IMR-90 (cell line): ENCODE measurements at regions not wholly inside any gene's neighbourhood (a gene's known extent, or its start where the extent isn't known, plus 50 kb on each side); places are given as distances from the start of the nearest gene placed in this dataset.

Experiments
- ATAC-seq: fragments of 200-7000 bp; cut with Tn5 transposase; 2 replicates; pipeline ENCODE4 v1.9.1; 2020; ENCODE audit warnings: low read depth, mild to moderate bottlenecking, moderate library complexity
- BruUV-seq: library from RNA; stranded (reverse); fragments of 400-500 nt; replicated peaks from 2 replicates; lab custom pipeline; 2021; lab: Mats Ljungman, UMichigan
- CTCF ChIA-PET: fragments of 300-600 bp; formaldehyde crosslinking; extraction: SDS; loops from one replicate; lab custom pipeline; 2021; ENCODE audit warnings: antibody characterized with exemption; lab: Yijun Ruan, JAX
- POLR2A ChIA-PET: fragments of 300-600 bp; sonication (Branson Sonifier 250); formaldehyde crosslinking; loops from one replicate; lab custom pipeline; 2022; ENCODE audit warnings: antibody characterized with exemption; ENCODE audit not compliant: unreplicated experiment; lab: Charles Lee
- DNase-seq: peaks from one replicate; pipeline ENCODE4 v3.0.0; 2013
- H2AFZ ChIP-seq: replicated peaks from 2 replicates; pipeline ENCODE3; 2013; ENCODE audit warnings: low read length, mild to moderate bottlenecking; ENCODE audit not compliant: poor library complexity
- H2AK5ac ChIP-seq: 2 replicates; pipeline ENCODE4 v1.6.1; 2013; ENCODE audit warnings: low read depth, low read length, inconsistent platforms
- H2AK9ac ChIP-seq: replicated peaks from 2 replicates; pipeline ENCODE3; 2013; ENCODE audit warnings: mild to moderate bottlenecking, low read depth, low read length, moderate library complexity; ENCODE audit not compliant: poor library complexity
- H2BK120ac ChIP-seq: 2 replicates; pipeline ENCODE4 v1.6.1; 2013; ENCODE audit warnings: low read depth, low read length, inconsistent platforms
- H2BK15ac ChIP-seq: 3 replicates; pipeline ENCODE4 v1.6.1; 2013; ENCODE audit warnings: low read depth, low read length, inconsistent platforms
- H2BK20ac ChIP-seq: 2 replicates; pipeline ENCODE4 v1.6.1; 2013; ENCODE audit warnings: low read depth, mild to moderate bottlenecking, inconsistent platforms, low read length, moderate library complexity
- H2BK5ac ChIP-seq: 2 replicates; pipeline ENCODE4 v1.6.1; 2013; ENCODE audit warnings: mild to moderate bottlenecking, low read depth, low read length, inconsistent platforms; ENCODE audit not compliant: poor library complexity, severe bottlenecking
- H3K14ac ChIP-seq: replicated peaks from 2 replicates; pipeline ENCODE4 v1.6.1; 2013; ENCODE audit warnings: low read depth, low read length, inconsistent platforms
- H3K18ac ChIP-seq: 2 replicates; pipeline ENCODE4 v1.6.1; 2013; ENCODE audit warnings: low read depth, low read length, control low read depth
- H3K23ac ChIP-seq: 2 replicates; pipeline ENCODE4 v1.6.1; 2013; ENCODE audit warnings: low read depth, low read length, inconsistent platforms
- H3K27ac ChIP-seq: 2 replicates; pipeline ENCODE4 v1.5.1; 2013; ENCODE audit warnings: mild to moderate bottlenecking, control low read depth, low read length; ENCODE audit not compliant: insufficient read depth
- H3K27me3 ChIP-seq: 2 replicates; pipeline ENCODE4 v1.6.1; 2013; ENCODE audit warnings: low read length; ENCODE audit not compliant: control insufficient read depth, insufficient read depth
- H3K36me3 ChIP-seq: 2 replicates; pipeline ENCODE4 v1.6.1; 2013; ENCODE audit warnings: low read length, mixed read lengths; ENCODE audit not compliant: control insufficient read depth, insufficient read depth
- H3K4ac ChIP-seq: 2 replicates; pipeline ENCODE4 v1.6.1; 2013; ENCODE audit warnings: low read depth, low read length, inconsistent platforms
- H3K4me1 ChIP-seq: 2 replicates; pipeline ENCODE4 v1.6.1; 2013; ENCODE audit warnings: low read length, mixed read lengths; ENCODE audit not compliant: control insufficient read depth, insufficient read depth
- H3K4me2 ChIP-seq: 2 replicates; pipeline ENCODE4 v1.6.1; 2013; ENCODE audit warnings: low read depth, mild to moderate bottlenecking, control low read depth, low read length, moderate library complexity
- H3K4me3 ChIP-seq: 2 replicates; pipeline ENCODE4 v1.5.1; 2013; ENCODE audit warnings: low read depth, mild to moderate bottlenecking, control low read depth, low read length, moderate library complexity; ENCODE audit not compliant: insufficient read depth
- H3K56ac ChIP-seq: 2 replicates; pipeline ENCODE4 v1.6.1; 2013; ENCODE audit warnings: low read length, inconsistent platforms; ENCODE audit not compliant: insufficient read depth; ENCODE audit errors: extremely low read depth
- H3K79me1 ChIP-seq, 2 experiments: 2 replicates each; pipeline ENCODE4 v1.6.1; 2013; ENCODE audit warnings: low read length in 2 of 2, inconsistent platforms in 1 of 2, low read depth in 1 of 2
- H3K9ac ChIP-seq: 2 replicates; pipeline ENCODE4 v1.6.1; 2013; ENCODE audit warnings: low read depth, low read length, control low read depth
- H3K9me1 ChIP-seq: 2 replicates; pipeline ENCODE4 v1.6.1; 2013; ENCODE audit warnings: low read length, inconsistent platforms; ENCODE audit not compliant: insufficient read depth
- H3K9me3 ChIP-seq: 2 replicates; pipeline ENCODE4 v1.6.1; 2013; ENCODE audit warnings: low read length; ENCODE audit not compliant: control insufficient read depth, insufficient read depth
- H4K20me1 ChIP-seq: 2 replicates; pipeline ENCODE4 v1.6.1; 2013; ENCODE audit warnings: low read length, inconsistent platforms; ENCODE audit not compliant: insufficient read depth
- H4K5ac ChIP-seq: 2 replicates; pipeline ENCODE4 v1.6.1; 2013; ENCODE audit warnings: mild to moderate bottlenecking, low read depth, low read length, control low read depth
- H4K8ac ChIP-seq, 2 experiments: 2 replicates each; pipeline ENCODE4 v1.6.1; 2013; ENCODE audit warnings: low read depth in 2 of 2, low read length in 2 of 2, control low read depth in 1 of 2, inconsistent platforms in 1 of 2
- H4K91ac ChIP-seq: 2 replicates; pipeline ENCODE4 v1.6.1; 2013; ENCODE audit warnings: low read depth, low read length, inconsistent platforms; ENCODE audit not compliant: insufficient read depth
- CEBPB ChIP-seq: IDR thresholded peaks from 2 replicates; pipeline ENCODE4 v1.6.1; 2012; ENCODE audit warnings: low read depth, low read length, improper control_type of control experiment
- FOS ChIP-seq: fragments of 150-350 bp; IDR thresholded peaks from 2 replicates; pipeline ENCODE4 v1.6.1; 2016; ENCODE audit warnings: low read depth, low read length
- MAZ ChIP-seq: IDR thresholded peaks from 2 replicates; pipeline ENCODE4 v1.6.1; 2012; ENCODE audit warnings: low read depth, mild to moderate bottlenecking, low read length, improper control_type of control experiment, moderate library complexity, borderline replicate concordance
- NFE2L2 ChIP-seq: fragments of 150-350 bp; IDR thresholded peaks from 2 replicates; pipeline ENCODE4 v1.6.1; 2016; ENCODE audit warnings: low read depth, mild to moderate bottlenecking, low read length
- POLR2A ChIP-seq: IDR thresholded peaks from 2 replicates; pipeline ENCODE4 v1.6.1; 2012; ENCODE audit warnings: mild to moderate bottlenecking, low read depth, low read length
- RFX5 ChIP-seq: IDR thresholded peaks from 2 replicates; pipeline ENCODE4 v1.8.0; 2012; ENCODE audit warnings: low read depth, mild to moderate bottlenecking, low read length, moderate library complexity
- SMC3 ChIP-seq: fragments of 150-350 bp; IDR thresholded peaks from 2 replicates; pipeline ENCODE4 v1.6.1; 2016; ENCODE audit warnings: low read depth, mild to moderate bottlenecking, antibody characterized with exemption, low read length, moderate library complexity
- WGBS, 2 experiments: methylation state at CpG; one replicate each; pipeline versions ENCODE4 v1.1.5 to v1.1.7; 2013; ENCODE audit warnings: missing lambda C conversion rate in 2 of 2; ENCODE audit not compliant: insufficient read length in 1 of 2; ENCODE audit errors: extremely low coverage in 2 of 2; 5-methylcytosine and 5-hydroxymethylcytosine counted together
- dilution Hi-C: fragments of 300-500 bp; cut with HindIII; formaldehyde crosslinking; loops from one replicate; pipeline ENCODE4 v1.14.3; 2018; ENCODE audit warnings: low sequenced_read_pairs; ENCODE audit not compliant: unreplicated experiment
- in situ Hi-C: fragments of 300-500 bp; cut with MboI; formaldehyde crosslinking; loops from 3 replicates; pipeline ENCODE4 v1.14.3; 2019; ENCODE audit warnings: low sequenced_read_pairs, inconsistent platforms, mixed read lengths
- intact Hi-C: fragments of 100-400 bp; cut with micrococcal nuclease; formaldehyde crosslinking; loops from 2 replicates; pipeline ENCODE4 v1.10.0; 2022
- TF ChIP-seq, protein P1 (sequence below): conservative IDR thresholded peaks from 2 replicates; pipeline ENCODE4 v1.5.1; 2012; ENCODE audit warnings: mild to moderate bottlenecking, low read depth, low read length, improper control_type of control experiment
- TF ChIP-seq, protein P2 (sequence below): fragments of 150-350 bp; IDR thresholded peaks from 2 replicates; pipeline ENCODE4 v1.6.1; 2016; ENCODE audit warnings: low read depth, mild to moderate bottlenecking, low read length, moderate library complexity, borderline replicate concordance

DNA sequence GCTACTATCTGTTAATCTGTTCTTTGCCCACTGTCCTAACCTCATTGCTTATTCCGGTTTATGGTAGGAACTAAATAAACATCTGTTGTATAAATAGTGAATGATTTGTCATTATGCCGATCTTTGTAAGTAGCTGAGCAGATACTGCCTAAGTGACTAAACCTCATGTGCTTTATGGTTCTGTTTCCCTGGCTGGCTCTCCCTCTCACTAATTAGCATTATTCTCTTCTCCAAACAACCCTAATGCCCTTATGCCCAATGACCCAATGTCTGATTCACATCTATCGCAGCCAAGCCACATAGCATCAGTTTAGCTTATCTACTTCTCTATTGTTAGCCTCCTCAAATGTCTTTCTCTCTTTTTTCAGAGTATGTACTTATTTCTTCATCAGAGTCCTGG, 462.3 kb upstream of the POT1 start:
- Histone ChIP-seq H3K4me2 (no peak overlapping the region), H4K91ac (no peak overlapping the region), H3K23ac (no peak overlapping the region), H2AFZ (no peak overlapping the region), H3K14ac (no peak overlapping the region), H2BK5ac (no peak overlapping the region), H3K27ac (no peak overlapping the region), H3K79me1 (no peaks in the 10 kb centered on the region), H2BK120ac (no peak overlapping the region), H3K9me3 (peaks cover 2% of the 10 kb centered on the region; the same call in 1 of the 2 replicates), H3K4ac (no peak overlapping the region), H4K8ac (no peak overlapping the region), H4K20me1 (no peaks in the 10 kb centered on the region), H4K5ac (no peak overlapping the region), H2AK9ac (no peak overlapping the region), H3K56ac (no peak overlapping the region), H3K9ac (no peak overlapping the region), H3K4me1 (no peaks in the 10 kb centered on the region), H3K36me3 (no peaks in the 10 kb centered on the region), H3K9me1 (no peaks in the 10 kb centered on the region), H3K27me3 (no peaks in the 10 kb centered on the region), H2BK15ac (no peak overlapping the region), H2AK5ac (no peak overlapping the region), H3K18ac (no peak overlapping the region), H2BK20ac (no peak overlapping the region), H3K4me3 (no peak overlapping the region)
- intact Hi-C loops, result no loop called here
- no TSS peak for BruUV-seq
- dilution Hi-C loops, result no loop called here
- ChIA-PET CTCF (no interaction called here), POLR2A (no interaction called here)
- ATAC-seq (no peak), DNase-seq (no peak)
- WGBS, 2 experiments, result no CpG with 5 or more reads among the region's 3 CpGs
- in situ Hi-C loops, result no loop called here
- no peak for TF ChIP-seq FOS
- TF ChIP-seq RFX5, result no peak
- TF ChIP-seq, protein P1, sequence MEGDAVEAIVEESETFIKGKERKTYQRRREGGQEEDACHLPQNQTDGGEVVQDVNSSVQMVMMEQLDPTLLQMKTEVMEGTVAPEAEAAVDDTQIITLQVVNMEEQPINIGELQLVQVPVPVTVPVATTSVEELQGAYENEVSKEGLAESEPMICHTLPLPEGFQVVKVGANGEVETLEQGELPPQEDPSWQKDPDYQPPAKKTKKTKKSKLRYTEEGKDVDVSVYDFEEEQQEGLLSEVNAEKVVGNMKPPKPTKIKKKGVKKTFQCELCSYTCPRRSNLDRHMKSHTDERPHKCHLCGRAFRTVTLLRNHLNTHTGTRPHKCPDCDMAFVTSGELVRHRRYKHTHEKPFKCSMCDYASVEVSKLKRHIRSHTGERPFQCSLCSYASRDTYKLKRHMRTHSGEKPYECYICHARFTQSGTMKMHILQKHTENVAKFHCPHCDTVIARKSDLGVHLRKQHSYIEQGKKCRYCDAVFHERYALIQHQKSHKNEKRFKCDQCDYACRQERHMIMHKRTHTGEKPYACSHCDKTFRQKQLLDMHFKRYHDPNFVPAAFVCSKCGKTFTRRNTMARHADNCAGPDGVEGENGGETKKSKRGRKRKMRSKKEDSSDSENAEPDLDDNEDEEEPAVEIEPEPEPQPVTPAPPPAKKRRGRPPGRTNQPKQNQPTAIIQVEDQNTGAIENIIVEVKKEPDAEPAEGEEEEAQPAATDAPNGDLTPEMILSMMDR, result no peak
- no peak for TF ChIP-seq MAZ
- no peak for TF ChIP-seq POLR2A
- no peak for TF ChIP-seq CEBPB
- TF ChIP-seq NFE2L2, result no peak
- no peak for TF ChIP-seq SMC3
- TF ChIP-seq, protein P2, sequence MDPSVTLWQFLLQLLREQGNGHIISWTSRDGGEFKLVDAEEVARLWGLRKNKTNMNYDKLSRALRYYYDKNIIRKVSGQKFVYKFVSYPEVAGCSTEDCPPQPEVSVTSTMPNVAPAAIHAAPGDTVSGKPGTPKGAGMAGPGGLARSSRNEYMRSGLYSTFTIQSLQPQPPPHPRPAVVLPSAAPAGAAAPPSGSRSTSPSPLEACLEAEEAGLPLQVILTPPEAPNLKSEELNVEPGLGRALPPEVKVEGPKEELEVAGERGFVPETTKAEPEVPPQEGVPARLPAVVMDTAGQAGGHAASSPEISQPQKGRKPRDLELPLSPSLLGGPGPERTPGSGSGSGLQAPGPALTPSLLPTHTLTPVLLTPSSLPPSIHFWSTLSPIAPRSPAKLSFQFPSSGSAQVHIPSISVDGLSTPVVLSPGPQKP, result no peak
